Fibroblast of the conjunctiva (primary cell): ENCODE measurements at regions not wholly inside any gene's neighbourhood (a gene's known extent, or its start where the extent isn't known, plus 50 kb on each side); places are given as distances from the start of the nearest gene placed in this dataset.

Experiments used
- DNase-seq: peaks from one replicate; pipeline ENCODE4 v3.0.0-alpha.2; 2010; ENCODE audit warnings: low read depth

DNA sequence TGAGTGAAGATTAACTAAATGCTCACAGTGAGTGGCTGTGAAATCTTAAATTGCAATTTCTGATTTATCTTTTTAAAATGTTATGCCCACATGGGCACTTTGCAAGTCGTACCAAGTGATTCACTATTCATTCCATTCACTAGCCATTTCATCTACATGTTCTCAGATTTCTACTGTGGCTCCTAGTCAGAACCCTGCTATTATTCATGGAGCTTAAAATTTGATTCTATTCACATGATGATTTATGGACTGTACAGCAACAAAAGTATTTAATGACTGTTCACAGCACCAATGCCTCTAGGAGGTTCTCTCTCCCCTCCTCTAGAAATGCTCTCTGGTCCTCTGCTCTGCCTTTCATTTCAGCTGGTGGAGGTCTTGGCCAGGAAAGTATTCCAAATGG is 133.5 kb upstream of the MAP3K7 start:
- DNase-seq = no peak

DNA sequence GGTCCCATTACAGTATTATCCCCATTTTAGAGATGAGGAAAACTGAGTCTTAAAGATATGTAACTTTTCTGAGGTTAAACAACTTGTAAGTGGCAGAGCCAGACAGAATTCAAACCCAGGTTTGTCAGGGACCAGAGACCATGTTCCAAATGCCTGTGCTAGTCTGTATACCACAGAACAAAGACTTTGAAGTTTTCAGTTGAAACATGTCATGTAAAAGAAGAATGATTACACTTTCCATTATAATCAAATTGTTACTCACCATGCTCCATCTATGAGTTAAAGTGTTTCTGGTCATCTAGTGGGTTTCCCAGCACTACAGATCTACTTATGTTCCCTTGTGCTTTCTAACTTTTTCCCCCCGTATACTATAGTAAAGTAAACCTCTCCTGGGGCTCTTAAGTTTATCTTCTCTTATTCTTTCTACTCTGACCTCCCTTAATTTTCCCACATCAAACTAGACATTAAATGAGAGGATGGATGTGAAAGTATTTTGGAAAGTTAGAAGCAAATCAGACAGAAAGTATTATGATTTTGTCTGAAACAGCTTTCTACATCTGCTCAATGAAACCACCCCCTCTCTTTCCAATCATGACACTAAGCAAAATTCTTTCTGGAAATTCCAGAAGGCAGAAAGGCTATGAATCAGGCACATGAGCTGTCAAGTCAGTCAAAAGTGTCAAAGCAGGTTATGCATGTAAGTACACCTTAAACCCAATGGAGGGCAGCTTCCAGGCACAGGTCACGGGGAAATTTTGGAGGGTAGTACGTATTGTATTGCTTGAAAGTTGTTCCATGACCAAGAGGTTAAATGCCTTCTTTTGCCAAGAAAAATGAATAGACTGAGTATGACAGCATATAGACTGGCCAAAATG is 132.7 kb upstream of the MAP3K7 start:
- no peak for DNase-seq

DNA sequence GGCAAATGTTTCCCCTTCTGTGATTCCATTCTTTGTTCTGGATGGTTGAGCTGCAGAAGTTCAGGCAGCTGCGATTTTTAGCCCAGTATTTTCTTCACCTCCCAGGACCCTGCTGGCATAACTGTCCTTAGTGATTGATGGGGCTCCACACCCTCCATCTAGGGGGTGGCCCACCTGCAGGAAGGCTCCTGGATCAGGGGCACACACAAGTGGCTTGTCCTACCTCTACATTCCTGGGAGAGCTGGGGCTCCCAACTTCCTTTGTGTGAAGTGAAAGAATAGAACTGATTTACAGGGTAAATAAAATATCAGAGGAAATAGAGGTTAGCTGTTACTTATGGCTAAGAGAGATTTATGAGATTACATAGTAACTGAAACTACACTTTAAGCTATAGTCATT is 129.5 kb upstream of the MAP3K7 start:
- DNase-seq = no peak

DNA sequence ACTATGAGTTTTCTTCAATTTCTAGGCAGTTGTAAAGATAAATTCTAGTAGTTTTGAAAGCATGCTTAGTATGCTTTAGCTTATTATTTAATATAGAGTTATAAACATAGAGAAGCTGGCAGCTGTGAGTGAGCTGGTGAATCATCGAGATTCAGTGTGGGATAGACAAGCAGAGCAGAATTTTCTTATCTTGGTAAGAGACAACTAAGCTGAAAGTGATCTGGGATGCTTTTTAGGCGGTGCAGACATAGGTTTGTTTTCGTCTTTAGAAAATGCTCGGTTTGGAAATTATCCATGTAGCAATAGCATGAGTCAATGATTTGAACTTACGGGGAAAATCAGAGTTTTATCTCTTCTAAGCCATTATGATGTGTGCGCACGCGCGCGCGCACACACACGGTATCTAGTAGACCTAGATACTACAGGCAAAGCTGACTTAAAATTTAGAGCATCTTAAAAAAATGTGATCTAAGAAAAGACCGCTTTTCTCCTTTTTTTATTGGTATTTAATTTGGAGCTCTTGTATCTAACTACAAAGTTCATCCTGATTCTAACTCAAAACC is 128.3 kb upstream of the MAP3K7 start:
- no peak for DNase-seq

DNA sequence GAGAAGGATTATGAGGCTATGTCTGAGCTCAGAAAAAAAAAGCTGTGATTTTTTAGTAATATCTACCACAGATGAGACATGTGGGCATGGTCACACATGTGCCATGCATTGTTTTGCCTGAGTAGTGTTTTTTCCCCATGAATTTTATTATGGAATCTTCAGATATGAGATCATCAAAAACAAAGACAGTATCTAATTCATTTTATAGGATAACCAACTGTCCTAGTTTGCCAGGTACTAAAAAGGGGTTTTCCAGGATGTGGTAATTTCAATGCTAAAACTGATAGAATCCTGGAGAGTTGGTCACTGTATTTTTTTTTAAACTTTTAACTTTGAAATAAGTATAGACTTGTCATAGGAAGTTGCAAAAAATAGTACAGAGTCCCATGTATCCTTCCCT is 127.4 kb upstream of the MAP3K7 start:
- no peak for DNase-seq

DNA sequence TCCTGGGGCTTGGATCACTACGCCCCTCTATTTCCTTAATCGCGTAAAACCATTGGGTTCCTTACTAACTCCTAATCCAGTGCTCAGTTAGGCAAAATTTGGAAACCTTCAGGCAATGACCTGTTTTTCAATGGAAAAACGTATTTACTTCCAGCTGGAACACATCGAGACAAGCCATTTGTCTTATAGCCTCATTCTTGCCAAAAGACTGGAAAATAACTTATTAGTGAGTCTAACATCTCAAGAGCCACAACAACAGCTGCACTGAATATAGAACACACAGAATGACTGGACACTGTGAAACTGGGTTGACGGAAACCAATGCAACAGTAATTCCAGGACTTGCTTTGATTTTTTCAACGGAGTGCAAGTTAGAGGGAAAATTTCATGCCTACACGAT is 125.2 kb upstream of the MAP3K7 start:
- DNase-seq = no peak

DNA sequence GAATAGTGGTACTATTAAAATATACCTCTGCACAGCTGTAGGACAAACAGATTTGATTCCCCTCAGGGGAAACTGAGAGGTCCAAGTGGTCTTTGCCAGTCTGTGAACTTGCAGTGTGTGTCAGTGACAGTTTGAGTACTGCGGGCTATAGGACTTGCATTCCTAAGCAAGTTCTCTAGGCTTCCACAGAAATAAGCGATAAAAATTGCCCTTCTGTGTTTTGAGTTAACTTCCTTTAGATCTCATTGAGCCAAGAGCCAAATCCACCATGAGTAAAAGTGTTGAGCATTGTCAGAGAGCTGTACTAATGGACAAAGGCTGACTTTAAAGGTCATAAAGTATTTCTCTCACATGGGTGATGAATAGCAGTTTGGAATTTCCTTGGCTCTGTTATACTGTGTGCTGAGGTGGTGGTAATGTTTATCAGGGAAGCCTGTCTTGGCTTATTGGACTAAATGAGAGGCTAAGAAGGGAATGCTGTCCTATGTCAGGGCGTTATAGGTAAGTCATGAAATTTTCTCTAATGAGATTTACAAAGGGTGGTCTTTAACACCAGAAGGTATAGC is 122.6 kb upstream of the MAP3K7 start:
- DNase-seq = no peak

DNA sequence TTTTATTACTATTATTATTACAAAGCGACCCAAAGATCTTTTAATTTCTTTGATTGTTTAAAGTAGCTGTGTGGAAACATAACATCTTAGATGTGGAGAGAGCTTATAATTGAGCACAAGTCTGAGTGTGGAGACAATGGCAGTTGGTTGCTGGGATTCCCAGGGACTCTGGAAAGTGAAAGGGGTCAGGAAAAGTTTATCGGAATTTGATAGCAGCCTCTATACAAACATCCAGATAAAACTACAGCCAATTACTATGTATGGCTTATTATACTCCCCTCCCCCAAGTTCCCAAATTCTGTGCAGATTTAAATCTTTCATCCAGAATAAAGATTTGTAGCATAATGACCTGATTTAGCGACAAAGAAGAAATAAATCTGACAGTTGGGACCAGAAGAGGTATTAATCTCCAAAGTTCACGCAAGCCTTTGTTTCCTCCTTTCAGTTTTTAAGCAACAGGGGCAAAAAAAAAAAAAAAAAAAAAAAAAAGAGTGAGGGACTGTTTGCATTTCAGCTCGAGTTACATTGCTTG is 121.4 kb upstream of the MAP3K7 start:
- DNase-seq = no peak

DNA sequence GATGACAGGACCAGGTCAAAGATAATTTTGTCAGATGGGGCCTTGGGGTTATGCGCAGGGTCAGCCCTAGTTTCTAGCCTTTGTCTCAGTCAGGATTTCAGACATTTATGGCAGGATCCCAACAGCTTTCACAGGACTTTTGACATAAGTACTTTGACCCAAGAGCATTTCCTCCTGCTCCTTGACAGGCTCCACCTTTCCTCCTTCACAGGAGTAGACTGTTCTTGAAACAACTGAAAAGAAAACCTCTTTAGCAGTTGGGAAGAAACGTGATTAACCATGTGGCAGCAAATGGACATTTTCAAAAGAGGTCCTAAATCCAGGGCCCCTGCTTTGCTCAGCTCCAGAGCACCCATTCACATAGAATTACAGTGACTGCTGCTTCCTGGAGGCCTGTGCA is 120.4 kb upstream of the MAP3K7 start:
- DNase-seq = no peak

DNA sequence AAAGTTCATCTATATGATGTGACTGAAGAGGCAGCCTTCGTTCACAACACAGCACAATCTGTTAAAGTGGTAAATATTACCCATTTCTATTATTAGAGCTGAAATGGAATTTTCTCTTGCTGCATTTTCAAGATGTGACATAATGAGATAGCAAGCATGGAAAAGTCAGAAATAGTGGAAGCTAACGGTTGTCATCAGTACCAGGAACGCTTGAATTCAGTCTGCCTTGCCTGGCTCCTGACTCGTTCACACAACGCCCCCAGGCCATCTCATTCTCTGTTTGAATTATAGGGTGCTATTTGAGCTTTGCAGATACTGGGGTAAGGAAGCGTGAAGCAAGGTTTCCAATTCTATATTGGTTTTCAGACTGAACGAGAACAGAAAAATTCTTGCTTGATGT is 116.5 kb upstream of the MAP3K7 start:
- no peak for DNase-seq

DNA sequence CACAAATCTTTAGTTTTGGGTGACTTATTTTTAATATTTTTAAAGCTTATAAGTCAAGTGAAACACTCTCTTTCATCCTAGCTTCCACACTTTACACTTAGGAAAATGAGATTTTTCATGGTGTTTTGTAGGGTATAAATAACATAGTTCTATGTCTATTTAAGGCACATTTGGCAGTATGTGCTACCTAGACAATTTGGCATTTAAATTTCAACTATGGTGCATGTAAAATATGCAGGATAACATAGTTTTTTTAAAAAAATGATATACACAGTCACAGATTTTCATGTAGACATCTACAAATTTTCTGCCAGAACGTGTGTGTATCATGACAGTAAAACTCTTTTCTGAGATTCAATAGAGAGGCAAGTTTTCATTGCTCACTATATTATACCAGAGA is 115.1 kb upstream of the MAP3K7 start:
- DNase-seq = no peak

DNA sequence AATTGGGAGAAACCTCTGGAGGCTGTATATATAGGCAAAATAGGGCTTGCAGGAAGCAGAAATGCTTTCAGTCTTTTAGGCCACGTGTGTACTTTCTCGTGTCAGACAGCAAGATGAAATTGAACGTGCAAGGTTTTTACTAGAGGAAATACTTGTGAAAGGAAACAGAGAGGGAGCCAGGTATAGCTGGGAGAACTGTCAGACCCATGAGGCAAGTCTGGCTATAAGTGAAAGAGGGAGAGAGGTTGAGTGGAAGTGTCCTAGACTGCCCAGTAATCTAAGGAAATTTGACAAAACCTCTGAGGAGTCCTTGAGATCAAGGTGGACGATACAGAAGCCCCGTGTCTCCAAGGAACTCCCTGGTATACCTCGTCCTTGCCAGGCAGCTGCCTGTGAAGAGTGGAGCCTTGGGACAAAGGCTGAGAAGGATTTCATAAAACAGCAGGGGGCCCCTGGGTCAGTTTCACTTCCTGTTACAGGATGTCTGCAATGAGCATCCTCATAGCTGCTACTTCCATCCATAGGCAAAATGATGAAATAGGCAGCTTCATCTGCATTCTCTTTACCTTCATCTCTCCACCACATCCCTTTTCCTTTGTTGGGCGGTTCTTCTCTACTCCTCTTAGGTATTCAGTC is 114.4 kb upstream of the MAP3K7 start:
- DNase-seq = no peak

DNA sequence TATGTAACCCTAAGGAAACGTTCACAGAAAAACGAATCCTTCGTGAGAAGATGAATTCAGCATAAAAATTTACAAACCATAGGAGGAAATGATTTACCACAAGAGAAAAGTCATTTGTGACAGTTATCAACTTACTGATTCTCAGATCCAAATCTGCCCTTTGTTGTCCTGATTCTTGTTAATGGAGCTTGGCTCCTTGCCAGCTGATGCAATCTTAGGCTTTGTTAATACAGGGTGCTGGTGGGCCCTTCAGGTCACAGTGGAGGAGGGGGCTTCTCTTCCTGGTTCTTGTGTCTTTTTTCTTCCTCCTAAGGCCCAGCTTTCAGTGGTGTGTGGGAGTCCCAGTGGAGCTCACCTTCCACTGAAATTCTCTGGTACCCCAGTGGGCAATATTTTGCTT is 108.4 kb upstream of the MAP3K7 start:
- DNase-seq = no peak

DNA sequence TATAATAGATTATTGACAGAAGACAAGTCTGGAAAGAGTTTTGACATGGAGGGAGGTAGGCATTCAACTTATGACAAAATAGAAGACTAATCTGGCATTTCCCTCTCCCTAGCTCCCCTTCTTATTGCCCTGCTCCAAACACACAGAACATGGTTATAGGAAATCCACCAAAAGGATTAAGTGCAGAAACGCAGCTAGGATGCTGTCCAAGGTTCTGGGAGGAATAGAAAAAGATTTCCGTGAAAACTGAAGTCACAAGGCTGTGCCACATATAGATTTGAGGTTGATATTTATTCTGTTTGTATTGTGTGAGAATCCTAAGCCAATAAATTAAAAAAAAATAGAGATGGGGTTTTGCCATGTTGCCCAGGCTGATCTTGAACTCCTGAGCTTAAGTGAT is 107.9 kb upstream of the MAP3K7 start:
- no peak for DNase-seq

DNA sequence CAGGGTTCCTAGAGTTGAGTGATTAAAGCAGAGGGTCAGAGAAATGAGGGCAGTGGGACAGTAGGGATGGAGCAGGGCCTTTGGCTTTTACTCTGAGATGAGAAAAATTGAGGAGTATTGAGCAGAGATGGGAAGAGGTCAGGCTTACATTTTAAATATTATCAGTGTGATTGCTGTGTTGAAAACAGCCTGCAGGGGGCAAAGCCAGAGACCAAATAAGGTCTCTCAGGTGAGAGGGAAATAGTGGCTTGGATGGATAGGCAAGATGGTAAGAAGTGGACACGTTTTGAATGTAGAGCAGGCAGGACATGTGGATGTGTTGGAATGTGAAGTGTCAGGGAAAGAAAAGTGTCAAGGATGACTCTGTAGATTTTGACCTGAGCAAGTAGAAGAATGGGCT is 105.0 kb upstream of the MAP3K7 start:
- no peak for DNase-seq

DNA sequence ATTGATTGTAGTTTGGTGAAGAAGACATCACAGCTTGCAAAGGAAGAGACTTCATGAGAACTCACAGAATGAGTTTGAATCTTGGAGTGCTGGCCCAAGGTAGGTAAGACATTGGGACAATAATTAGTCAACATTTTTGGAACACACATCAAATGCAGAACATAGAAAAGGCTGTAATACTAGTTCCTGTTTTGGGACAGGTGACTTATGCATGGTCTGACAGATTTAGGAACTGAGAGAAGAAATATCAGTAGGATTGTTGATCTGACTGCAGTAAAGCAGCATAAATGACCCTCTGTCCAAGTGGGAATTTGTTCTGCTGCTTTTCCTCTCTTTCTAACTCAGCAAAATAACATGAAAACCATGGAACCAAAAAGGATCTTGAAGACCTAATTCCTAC is 102.3 kb upstream of the MAP3K7 start:
- no peak for DNase-seq

DNA sequence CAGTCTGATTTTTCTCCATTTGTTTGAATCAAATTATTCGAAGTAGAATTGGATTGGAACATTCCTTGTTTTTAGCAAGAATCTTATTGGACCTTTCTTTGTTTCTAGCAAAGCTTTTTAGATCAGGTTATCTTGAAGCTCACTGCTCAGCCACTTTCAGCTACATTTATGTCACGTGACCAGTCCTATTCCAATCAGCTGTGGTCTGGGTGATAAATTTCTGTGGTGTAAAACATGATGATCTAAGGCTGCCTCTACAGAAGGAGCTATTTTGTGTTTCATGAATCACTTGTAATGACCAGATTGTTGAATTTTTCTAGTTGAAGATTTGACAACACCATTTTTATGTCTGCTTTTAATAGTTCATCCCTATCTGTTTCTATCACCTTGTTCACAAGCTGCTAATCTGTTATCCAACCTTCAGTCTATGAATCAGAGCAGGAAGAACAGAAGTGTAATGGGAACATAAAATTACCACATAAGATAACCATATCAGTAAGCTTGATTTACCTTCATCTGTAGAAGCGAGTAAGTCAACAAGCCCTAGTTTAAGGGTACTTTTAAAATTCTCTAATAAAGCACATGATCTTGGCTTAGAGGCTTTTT is 101.0 kb upstream of the MAP3K7 start:
- no peak for DNase-seq

DNA sequence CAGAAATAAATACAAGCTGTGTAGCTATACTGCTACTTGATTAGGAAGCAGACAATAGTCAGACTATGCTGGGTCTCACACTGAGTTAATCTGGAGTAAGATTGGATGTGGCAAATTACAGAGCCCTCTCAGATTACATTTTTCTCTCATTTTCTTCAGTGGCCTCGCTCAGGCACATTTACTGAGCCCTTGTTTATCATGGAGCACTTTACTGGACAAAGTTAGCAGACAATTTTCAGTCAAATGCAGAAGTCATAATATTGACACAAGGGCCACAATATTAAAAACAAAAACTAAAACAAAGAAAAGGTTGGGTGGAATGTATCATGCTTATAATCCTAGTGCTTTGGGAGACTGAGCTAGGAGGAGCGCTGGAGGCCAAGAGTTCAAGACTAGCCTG is 95.0 kb upstream of the MAP3K7 start:
- no peak for DNase-seq

DNA sequence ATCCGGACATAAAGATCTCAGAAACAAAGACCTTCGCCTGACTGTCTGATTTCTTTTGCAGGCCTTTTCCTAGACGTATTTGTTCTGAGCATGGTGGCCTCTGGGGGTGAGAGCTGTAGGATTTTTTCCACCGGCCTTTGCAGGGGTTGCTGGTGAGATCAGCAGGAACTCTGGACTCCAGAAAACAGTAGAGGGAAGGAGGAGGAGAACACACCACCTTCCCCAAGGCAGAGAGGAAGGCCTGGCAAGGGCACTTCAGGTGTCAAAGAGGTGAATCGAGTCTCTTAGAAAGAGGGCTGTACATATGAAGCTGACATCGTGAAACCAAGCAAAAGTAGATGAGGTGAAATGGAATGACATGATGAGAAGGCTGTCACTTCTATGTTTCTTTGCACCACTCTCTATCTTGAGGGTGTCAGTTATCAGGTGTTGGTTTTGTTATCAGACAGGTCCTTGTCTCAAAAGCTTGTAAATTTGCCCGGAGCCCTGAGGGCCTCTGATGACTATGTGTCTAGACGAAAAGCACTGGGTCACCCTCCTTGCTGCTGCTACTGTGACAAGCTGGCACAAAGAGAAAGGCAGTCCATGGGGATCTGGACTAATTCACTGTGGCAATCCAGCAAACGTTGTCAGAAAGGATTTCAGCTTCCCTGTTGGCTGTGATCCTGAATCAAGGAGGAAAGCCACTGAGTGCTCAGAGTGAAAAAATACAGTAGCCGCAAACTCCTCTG is 91.3 kb upstream of the MAP3K7 start:
- no peak for DNase-seq

DNA sequence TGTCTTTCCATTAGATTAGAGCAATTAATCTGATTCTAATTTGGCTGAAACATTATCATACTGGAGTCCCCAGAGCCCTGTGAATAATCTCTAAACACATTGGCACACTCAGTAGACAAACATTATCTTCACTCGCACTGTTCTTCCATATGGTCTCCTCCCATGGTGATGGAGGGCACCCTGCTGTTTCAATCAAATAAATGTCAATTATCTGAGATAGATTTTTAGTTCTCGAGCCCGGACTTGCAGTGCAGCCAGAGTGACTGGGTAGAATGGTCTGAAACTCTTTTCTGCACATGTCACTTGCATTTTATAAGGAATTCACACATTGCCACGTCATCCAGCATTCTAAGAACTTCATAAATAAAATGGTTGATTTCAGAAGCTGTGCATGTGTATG is 90.6 kb upstream of the MAP3K7 start:
- DNase-seq = no peak

DNA sequence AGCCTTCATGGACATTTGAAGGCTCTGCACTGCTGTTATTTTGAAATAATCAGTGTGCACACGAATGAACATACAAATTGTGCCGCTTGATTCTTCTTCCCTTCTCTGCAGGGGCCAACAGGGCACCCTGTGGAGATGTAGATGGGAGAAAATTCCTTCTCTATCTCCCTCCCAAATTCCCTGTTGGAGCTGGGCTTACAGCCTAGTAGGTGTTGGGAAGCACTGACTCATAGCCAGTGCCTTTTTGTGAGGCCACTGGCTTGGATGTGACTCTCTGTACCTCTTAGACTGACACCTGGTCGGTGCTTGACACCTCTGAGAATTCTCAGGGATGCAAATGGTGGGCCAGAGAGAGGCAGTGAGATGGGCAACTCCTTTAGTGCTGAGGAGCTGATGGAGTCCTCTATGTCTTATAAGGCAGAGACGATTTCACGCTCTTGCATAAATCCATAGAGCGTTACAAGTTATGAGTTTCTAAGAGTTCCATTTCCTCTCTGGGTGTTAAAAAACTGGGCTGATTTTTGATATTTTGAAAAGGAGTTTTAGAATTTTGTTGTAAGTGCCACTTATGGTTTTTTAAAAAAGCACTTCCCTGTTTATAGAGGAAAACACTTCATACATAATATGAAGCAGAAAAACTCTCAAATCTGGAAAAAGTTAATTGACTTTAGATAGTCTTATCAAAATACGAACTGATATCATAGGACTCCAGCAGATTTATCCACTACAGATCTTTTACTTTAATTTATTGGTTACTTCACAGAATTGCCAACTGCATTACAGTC is 89.8 kb upstream of the MAP3K7 start:
- DNase-seq = no peak
